GM23338 (cell line): ENCODE measurements at regions not wholly inside any gene's neighbourhood (a gene's known extent, or its start where the extent isn't known, plus 50 kb on each side); places are given as distances from the start of the nearest gene placed in this dataset.

Source experiments
- ATAC-seq: fragments of 200-7000 bp; cut with Tn5 transposase; 3 replicates; pipeline ENCODE4 v1.9.1; 2020
- DNase-seq: peaks from one replicate; pipeline ENCODE4 v3.0.0-alpha.2; 2015; ENCODE audit warnings: low spot score
- H2AFZ ChIP-seq: fragments of 200-600 bp; sonication (generic); 2 replicates; pipeline ENCODE4 v1.8.0; 2016; ENCODE audit warnings: antibody characterized with exemption, mild to moderate bottlenecking, moderate library complexity
- H3F3A ChIP-seq: fragments of 200-600 bp; sonication (generic); replicated peaks from 2 replicates; pipeline ENCODE4 v1.8.0; 2017; ENCODE audit warnings: antibody characterized with exemption, mixed run types, low read depth
- H3K27ac ChIP-seq: fragments of 200-600 bp; sonication (generic); 2 replicates; pipeline ENCODE4 v1.6.1; 2016; ENCODE audit warnings: low read depth
- H3K27me3 ChIP-seq: fragments of 200-600 bp; sonication (generic); 2 replicates; pipeline ENCODE4 v1.8.0; 2016; ENCODE audit warnings: mild to moderate bottlenecking, mixed run types, moderate library complexity; ENCODE audit not compliant: insufficient read depth
- H3K36me3 ChIP-seq: fragments of 200-600 bp; sonication (generic); 2 replicates; pipeline ENCODE4 v1.8.0; 2016; ENCODE audit warnings: mild to moderate bottlenecking; ENCODE audit not compliant: insufficient read depth
- H3K4me1 ChIP-seq: fragments of 200-600 bp; sonication (generic); 2 replicates; pipeline ENCODE4 v1.8.0; 2016; ENCODE audit warnings: mild to moderate bottlenecking, moderate library complexity; ENCODE audit not compliant: insufficient read depth
- H3K4me2 ChIP-seq: fragments of 200-600 bp; sonication (generic); 2 replicates; pipeline ENCODE4 v1.7.1; 2017; ENCODE audit warnings: mixed run types
- H3K4me3 ChIP-seq: fragments of 200-600 bp; sonication (generic); 2 replicates; pipeline ENCODE4 v1.6.1; 2016; ENCODE audit warnings: mixed run types
- H3K79me2 ChIP-seq: fragments of 200-600 bp; sonication (generic); replicated peaks from 2 replicates; pipeline ENCODE4 v1.8.0; 2017; ENCODE audit warnings: mild to moderate bottlenecking; ENCODE audit not compliant: insufficient read depth
- H3K9me2 ChIP-seq: fragments of 200-600 bp; sonication (generic); 2 replicates; pipeline ENCODE4 v1.8.0; 2017; ENCODE audit not compliant: insufficient read depth
- H4K20me1 ChIP-seq: fragments of 200-600 bp; sonication (generic); replicated peaks from 2 replicates; pipeline ENCODE4 v1.8.0; 2017; ENCODE audit warnings: mild to moderate bottlenecking; ENCODE audit not compliant: insufficient read depth
- H3K27ac Mint-ChIP-seq: 2 replicates; pipeline ENCODE4 v1.8.0; 2020; ENCODE audit warnings: inconsistent platforms, mild to moderate bottlenecking, moderate library complexity, mixed read lengths
- H3K27me3 Mint-ChIP-seq: 3 replicates; pipeline ENCODE4 v1.8.0; 2022; ENCODE audit warnings: low read depth, mild to moderate bottlenecking, moderate library complexity, mixed read lengths, inconsistent platforms; ENCODE audit not compliant: insufficient read depth, poor library complexity
- H3K36me3 Mint-ChIP-seq: 3 replicates; pipeline ENCODE4 v1.8.0; 2021; ENCODE audit warnings: low read depth, mild to moderate bottlenecking, inconsistent platforms, moderate library complexity, mixed read lengths
- H3K4me1 Mint-ChIP-seq: 3 replicates; pipeline ENCODE4 v1.8.0; 2020; ENCODE audit warnings: mild to moderate bottlenecking, inconsistent platforms, mixed read lengths
- H3K4me3 Mint-ChIP-seq: 3 replicates; pipeline ENCODE4 v1.8.0; 2021; ENCODE audit warnings: moderate library complexity, mild to moderate bottlenecking, inconsistent platforms, mixed read lengths
- H3K9me3 Mint-ChIP-seq: 3 replicates; pipeline ENCODE4 v1.8.0; 2020; ENCODE audit warnings: moderate library complexity, mild to moderate bottlenecking, inconsistent platforms, mixed read lengths
- CREB1 ChIP-seq: fragments of 250-450 bp; sonication (Bioruptor Pico); IDR thresholded peaks from 2 replicates; pipeline ENCODE4 v1.5.0; 2020; ENCODE audit warnings: low read depth, mild to moderate bottlenecking, moderate library complexity
- CTCF ChIP-seq, 2 experiments: fragments of 200-600 bp in 1 of 2; sonication (generic) in 1 of 2; conservative IDR thresholded peaks; 2 replicates each; pipeline versions ENCODE4 v1.5.1 to v1.6.1; 2016 to 2017; ENCODE audit warnings: antibody characterized with exemption in 2 of 2, low read depth in 2 of 2, mild to moderate bottlenecking in 2 of 2, moderate library complexity in 1 of 2
- ETS1 ChIP-seq: IDR thresholded peaks from 2 replicates; pipeline ENCODE4 v1.6.1; 2016; ENCODE audit warnings: antibody characterized with exemption
- EZH2phosphoT487 ChIP-seq: fragments of 200-600 bp; sonication (generic); IDR thresholded peaks from one replicate; pipeline ENCODE4 v1.8.1; 2018; ENCODE audit warnings: antibody characterized with exemption; ENCODE audit not compliant: unreplicated experiment
- POLR2AphosphoS5 ChIP-seq: IDR thresholded peaks from 2 replicates; pipeline ENCODE4 v1.6.1; 2016; ENCODE audit warnings: antibody characterized with exemption, low read depth
- STAT1 ChIP-seq: IDR thresholded peaks from one replicate; pipeline ENCODE4 v1.6.1; 2016; ENCODE audit warnings: antibody characterized with exemption; ENCODE audit not compliant: unreplicated experiment
- ZNF331 ChIP-seq: fragments of 250-450 bp; sonication (Bioruptor Pico); IDR thresholded peaks from 2 replicates; pipeline ENCODE4 v1.5.0; 2020; ENCODE audit warnings: low read depth, mild to moderate bottlenecking, moderate library complexity
- ZNF462 ChIP-seq: fragments of 250-450 bp; sonication (Bioruptor Pico); IDR thresholded peaks from 2 replicates; pipeline ENCODE4 v1.5.0; 2020; ENCODE audit warnings: mild to moderate bottlenecking, moderate library complexity

- H3K27ac Mint-ChIP-seq, result peak overlapping the region; percentile 1; the same call in 1 of the 2 replicates
- DNase-seq, result no peak
- no peak overlapping the region for H3K4me3 ChIP-seq
- H3K27ac ChIP-seq, result no peak overlapping the region
- H4K20me1 ChIP-seq, result no peaks in the 10 kb centered on the region
- H3K4me2 ChIP-seq, result no peak overlapping the region
- ATAC-seq, result no peak
- peaks cover 13% of the 10 kb centered on the region; the same call in 2 of the 3 replicates for H3K36me3 Mint-ChIP-seq
- H3K9me3 Mint-ChIP-seq, result peaks cover 16% of the 10 kb centered on the region; the same call in 2 of the 3 replicates
- H3K27me3 ChIP-seq, result no peaks in the 10 kb centered on the region
- H3K4me3 Mint-ChIP-seq, result no peak overlapping the region
- H2AFZ ChIP-seq, result no peak overlapping the region
- H3K9me2 ChIP-seq, result no peaks in the 10 kb centered on the region
- peaks cover 4% of the 10 kb centered on the region; the same call in 2 of the 3 replicates for H3K4me1 Mint-ChIP-seq
- peaks cover 2% of the 10 kb centered on the region for H3K27me3 Mint-ChIP-seq
- no peaks in the 10 kb centered on the region for H3F3A ChIP-seq
- H3K36me3 ChIP-seq, result no peaks in the 10 kb centered on the region
- TF ChIP-seq CREB1 (CRISPR knock-in tag) (no peak), CTCF (conservative IDR thresholded peaks at IDR 0.05; ENCODE audit: low read depth in 2 of 2) (peak in 1 of 2 experiments; percentile 28; a peak in 1 of 4 replicates)
- H3K4me1 ChIP-seq, result no peaks in the 10 kb centered on the region
- H3K79me2 ChIP-seq, result no peaks in the 10 kb centered on the region
Observed at GRCh38 chr1:79322511-79323027, 316.0 kb upstream of the ADGRL4 start.

GRCh38 chr1:79312438-79312837, 305.9 kb upstream of the ADGRL4 start:
- Histone ChIP-seq H3K27me3 (no peaks in the 10 kb centered on the region), H3K9me2 (no peaks in the 10 kb centered on the region), H3K27ac (no peak overlapping the region), H2AFZ (no peak overlapping the region), H3K4me2 (no peak overlapping the region), H3K4me1 (no peaks in the 10 kb centered on the region), H4K20me1 (no peaks in the 10 kb centered on the region), H3K4me3 (no peak overlapping the region), H3K79me2 (no peaks in the 10 kb centered on the region), H3K36me3 (no peaks in the 10 kb centered on the region), H3F3A (no peaks in the 10 kb centered on the region)
- H3K27me3 Mint-ChIP-seq, result no peaks in the 10 kb centered on the region
- DNase-seq (no peak), ATAC-seq (no peak)
- H3K9me3 Mint-ChIP-seq, result no peaks in the 10 kb centered on the region
- H3K4me1 Mint-ChIP-seq, result no peaks in the 10 kb centered on the region
- H3K4me3 Mint-ChIP-seq, result no peak overlapping the region
- TF ChIP-seq CTCF (conservative IDR thresholded peaks at IDR 0.05; ENCODE audit: low read depth in 2 of 2), result no peak
- no peak for TF ChIP-seq ZNF331 (CRISPR knock-in tag)
- TF ChIP-seq CREB1 (CRISPR knock-in tag), result no peak
- TF ChIP-seq EZH2phosphoT487, result no peak
- TF ChIP-seq ETS1, result no peak
- TF ChIP-seq STAT1, result no peak
- TF ChIP-seq ZNF462 (CRISPR knock-in tag), result no peak
- no peak for TF ChIP-seq POLR2AphosphoS5
- no peaks in the 10 kb centered on the region for H3K36me3 Mint-ChIP-seq
- H3K27ac Mint-ChIP-seq, result no peak overlapping the region
